Hematopoietic multipotent progenitor cell treated with erythropoietin and hydrocortisone succinate and interleukin-3 and kit ligand, for 8 days (in vitro differentiated cells): ENCODE measurements at regions not wholly inside any gene's neighbourhood (a gene's known extent, or its start where the extent isn't known, plus 50 kb on each side); places are given as distances from the start of the nearest gene placed in this dataset.

Experiments
- DNase-seq: peaks from one replicate; pipeline ENCODE4 v3.0.0-alpha.2; 2015

DNA sequence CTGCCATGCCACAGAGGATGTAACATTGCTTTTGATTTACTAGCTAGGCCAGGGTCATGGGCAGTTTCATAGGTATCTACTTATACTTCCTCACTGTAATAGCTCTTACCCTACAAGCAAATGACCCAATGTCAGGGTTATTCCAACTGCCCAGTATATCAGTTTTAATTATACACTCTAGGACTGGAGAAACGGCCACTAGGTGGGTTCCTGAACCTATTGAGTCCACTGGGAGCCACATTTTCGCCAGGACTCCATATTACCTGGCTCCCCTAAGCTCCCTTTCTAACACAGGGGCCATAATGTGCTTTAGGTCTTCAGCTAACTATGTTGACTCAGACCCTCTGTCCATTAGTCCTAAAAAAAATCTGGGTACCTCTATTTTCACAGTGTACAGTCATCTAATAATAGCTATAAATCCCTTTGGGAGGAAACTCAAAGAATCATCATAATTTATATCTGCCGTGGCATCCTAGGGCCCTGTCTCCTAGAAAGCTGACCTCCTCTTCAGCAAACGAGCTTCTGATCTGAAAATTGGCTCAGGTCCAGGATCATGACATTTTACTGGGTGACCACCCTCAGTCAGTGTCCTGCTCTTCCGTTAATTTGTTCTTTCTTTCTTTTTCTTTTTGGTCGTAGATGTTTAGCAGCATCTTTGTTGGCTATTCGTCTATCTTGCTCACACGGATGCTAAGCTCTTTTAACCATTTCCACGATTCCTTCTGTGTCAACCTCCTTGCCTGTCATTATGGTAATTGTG lies 244.3 kb downstream of the FAM76B start:
- peak; percentile 22 for DNase-seq

- DNase-seq, result peak; percentile 21
Observed at GRCh38 chr11:95544095-95544856, 245.3 kb downstream of the FAM76B start.

DNA sequence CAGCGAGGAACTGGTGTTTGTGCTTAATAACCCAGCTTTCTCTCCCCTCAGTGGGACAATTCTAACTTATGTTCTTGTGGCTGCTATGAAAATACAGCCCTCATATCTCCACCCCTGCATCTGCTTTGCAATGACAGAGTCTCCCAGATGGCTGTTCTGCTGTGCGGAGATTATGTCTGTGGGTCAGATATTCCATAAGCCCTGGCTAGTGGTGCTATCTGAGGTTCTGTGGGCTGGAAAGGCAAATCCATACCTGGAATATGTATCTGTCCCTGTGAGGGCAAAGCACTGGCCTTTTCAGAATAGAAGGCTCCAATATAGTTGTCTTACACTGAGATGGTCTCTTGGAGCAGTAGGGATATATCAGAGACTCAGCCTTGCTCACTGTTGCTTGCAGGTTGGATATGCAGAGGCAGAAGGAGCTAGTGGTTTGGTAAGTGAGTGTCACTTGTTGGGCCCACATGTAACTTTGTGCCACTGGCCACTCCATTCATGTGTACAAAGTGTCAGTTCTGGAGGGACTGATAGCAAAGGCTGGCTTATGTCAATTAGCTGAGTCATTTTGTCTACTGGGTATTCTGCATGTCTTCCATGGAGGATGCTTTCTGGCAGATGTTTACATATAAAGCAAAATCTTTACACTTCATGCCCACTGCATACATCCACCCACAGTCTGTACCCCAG lies 246.6 kb downstream of the FAM76B start:
- peak; percentile 88 for DNase-seq

DNA sequence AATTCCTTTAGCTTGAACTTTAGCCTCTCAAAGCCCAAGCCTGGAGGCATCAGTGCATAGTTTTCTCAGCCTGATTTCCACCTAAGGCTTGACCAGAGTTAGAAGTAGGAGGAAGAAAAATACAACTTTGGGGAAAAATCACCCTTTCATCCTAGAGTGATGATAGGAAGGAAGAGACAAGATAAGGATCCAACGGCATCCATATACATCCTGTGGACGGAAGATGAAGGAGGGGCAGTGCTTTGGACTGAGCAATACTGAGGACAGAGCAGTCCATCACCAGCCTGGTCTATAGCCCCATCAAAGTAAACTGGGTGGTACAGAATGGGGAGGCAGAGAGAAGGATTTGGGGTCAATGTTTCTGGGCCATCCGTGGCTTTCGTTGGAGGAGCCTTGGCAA lies 247.9 kb downstream of the FAM76B start:
- no peak for DNase-seq

DNA sequence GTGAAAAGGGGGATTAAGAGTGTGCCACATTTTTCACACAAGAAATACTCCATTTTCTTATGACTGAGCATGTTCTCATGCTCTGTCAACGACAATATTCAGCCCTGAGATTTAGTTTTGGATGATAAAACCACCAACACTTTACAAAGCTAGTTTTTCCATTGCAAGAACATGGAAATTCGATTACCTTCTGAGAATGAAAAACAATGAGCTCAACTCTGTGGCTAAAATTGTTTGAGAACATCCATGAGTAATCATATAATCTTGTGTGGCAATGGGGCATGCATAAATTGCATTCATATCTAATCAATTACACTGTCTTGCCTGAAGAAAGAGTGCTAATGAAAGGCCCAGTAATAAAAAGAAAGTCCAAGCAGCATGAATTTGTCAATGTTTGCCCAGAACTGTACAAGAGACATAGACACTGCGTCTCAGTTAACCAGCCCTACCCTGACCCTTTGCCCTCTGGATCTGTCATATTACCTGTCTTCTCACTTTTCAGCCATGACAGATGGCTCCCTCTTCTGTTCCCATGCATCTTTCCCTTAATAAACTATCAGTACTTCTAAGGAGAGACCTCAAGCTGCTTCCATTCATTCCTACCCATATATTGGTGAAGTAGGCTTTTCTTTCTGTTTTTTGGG lies 253.4 kb downstream of the FAM76B start:
- DNase-seq, result no peak

DNA sequence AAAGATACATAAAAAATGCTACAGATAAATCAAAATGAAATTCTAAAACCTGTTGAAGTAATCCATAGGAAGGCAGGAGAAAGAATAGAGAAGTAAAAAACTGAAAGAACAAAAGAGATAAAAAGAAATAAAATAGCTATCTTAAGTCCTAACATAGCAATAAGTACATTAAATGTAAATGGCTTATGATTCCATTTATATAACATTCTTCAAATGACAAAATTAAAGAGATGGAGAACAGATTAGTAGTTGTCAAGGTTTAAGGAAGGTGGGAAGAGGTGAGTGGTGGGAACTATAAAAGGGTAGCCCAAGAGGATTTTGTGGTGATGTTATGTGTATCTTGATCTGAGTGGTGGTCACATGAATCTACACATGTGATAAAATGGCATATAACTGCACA lies 254.8 kb downstream of the FAM76B start:
- DNase-seq, result no peak

- no peak for DNase-seq
Observed at GRCh38 chr11:95534226-95534625, 255.4 kb downstream of the FAM76B start.

DNA sequence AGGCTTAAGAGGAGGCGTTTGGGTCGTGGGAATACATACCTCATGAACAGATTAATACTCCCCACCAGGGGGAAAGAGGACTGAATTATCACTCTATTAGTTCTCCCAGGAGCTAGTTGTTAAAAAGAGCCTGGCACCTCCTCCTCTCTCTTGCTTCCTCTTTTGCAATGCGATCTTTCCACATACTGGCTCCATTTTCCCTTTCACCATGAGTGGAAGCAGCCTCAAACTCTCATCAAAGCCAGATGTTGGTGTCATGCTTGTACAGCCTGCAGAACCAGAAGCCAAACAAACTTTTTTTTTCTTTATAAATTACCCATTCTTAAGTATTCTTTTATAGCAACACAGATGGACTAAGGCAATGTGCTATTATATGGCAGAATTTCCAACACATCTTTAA lies 258.5 kb downstream of the FAM76B start:
- no peak for DNase-seq

DNA sequence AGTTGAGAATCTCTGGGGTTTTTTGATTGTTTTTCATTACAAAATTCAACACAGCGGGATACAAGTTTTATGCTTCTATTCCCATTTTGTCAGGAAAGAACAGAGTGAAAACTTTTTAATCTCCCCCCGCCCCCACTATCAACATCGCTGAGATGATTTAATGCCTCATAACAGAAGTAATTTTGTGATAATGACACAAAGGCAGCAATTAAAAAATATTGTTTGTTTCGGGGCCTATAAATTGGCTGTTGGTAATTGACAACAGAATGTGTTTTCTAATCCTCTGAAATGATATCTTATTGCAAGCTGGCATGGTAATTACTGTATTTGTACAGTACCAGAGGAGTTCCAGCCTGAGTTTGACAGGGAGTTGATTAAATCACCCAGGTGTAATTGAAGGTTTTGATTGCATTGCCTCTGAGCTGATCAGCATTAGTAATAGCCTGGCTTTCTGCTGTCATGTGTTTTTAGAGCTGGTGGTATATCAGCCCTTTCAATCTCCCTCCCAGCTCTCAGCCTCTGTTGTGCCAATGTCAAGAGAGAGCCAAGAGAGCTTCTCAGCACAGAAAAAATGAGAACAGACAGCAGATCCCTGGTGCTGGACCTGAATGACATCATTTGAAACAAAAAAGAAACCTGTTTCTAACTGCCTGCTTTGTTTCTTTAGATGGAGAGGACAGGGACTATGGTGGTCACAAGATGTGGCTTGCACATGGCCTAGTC lies 265.1 kb downstream of the FAM76B start:
- no peak for DNase-seq

GRCh38 chr11:95522874-95523273 lies 266.7 kb downstream of the FAM76B start:
- no peak for DNase-seq

DNA sequence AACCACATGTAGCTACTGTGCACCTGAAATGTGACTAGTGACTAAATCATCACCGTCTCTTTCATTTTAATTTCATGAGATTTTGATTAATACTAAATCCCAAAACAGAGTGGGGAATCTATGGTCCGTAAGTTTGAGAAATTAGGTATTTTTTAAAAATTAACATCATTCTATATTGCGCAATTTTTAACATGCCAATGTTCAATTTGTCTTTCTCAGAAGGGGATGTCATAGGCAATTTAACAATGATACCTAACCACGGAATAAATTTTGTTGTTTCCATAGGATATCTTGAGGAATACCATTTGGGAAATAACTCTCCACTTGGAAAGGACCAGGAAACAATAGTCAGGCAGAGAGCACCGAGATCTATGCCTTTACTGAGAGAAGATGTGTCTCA lies 267.7 kb downstream of the FAM76B start:
- DNase-seq, result no peak

DNA sequence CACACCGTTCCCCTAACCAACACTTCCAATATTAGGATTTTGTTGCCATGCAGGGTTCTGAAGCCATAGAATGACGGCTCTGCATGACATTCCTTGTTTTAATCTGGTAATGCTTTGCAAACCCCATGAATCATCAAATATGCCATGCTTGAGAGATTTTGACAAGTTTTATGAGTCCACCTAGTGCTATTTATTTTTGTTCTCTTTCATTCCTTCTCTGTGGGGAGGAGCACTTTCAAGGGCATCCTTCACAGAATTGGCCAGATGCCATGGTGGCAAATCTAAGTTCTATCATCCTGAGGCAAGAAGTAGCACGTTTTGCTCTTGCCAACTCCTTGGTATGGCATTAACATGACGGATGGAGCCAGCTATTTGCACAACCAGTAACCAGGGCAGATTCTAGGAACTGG lies 268.4 kb downstream of the FAM76B start:
- DNase-seq, result no peak

GRCh38 chr11:95520369-95521132 lies 269.0 kb downstream of the FAM76B start:
- no peak for DNase-seq

DNA sequence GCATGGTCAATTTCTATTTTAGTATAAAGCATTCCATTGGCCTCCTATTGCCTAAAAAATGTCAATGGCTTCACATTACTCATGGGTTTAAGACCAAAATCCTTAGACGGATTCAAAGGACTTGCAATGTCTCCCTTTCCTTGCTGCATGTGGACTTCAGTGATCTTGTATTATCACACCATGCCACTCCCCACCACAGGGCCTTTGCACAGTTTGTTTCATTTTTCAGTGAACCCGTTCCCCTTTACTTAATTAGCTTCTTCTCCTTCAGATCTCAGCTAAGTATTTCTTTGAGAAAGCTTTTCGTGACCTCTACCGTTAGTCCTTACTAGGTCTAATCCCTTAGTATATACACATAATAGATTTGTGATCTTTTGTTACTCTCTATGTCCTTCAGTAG lies 269.7 kb downstream of the FAM76B start:
- no peak for DNase-seq

DNA sequence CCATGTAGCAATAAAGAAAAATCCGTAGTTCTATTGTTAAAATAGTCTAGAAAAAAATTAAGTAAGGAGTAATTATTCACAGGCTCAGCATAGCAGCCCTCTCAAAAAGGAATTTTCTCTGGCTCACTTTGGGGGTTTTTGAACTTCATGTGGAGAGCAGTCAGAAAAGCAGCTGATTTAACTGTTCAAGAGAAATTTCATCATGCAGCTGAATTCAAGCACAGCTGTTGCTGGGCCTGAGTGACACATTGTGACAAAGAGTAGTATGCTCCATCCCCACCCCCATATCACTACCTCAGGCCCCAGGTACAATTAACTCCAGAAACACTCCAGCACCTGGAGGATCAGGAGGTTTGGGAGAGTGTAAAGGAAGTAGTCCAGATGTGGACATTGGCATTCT lies 272.1 kb downstream of the FAM76B start:
- no peak for DNase-seq

DNA sequence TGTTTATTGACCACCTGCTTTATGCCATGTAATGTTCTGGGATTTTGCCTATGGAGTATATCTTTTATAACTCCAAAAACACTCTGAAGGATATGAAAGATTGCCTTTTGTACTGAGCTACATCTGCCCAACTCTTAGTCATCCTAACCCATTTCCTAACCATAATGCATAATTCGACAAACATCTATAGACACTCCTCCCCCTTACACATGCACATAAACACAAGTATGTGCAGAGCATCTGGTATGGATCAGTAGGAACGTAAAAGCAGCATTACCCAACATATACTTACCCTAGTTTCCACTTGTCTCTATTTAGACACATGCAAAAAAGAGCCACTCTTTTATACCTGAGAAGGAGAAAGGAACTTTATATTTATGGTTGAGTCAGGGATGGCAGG lies 272.8 kb downstream of the FAM76B start:
- DNase-seq, result no peak

GRCh38 chr11:95516175-95516574 lies 273.4 kb downstream of the FAM76B start:
- no peak for DNase-seq

DNA sequence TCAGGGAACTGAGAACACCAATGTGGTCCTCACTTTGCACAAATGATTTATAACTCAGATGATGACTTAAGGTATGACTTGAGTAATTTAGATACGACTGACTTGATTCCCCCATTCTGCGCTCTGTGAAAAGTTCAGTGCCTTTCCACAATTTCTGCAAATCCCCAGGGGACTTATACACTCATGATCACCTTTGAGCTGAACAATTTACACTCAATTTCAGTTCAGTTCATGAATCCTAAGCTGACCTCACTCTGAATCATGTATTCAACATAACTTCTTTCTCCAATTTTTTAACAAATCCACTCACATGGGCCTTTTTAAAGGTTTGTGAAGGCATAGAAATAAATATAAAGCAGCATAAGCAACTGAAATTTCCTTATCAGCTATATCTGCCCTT lies 274.2 kb downstream of the FAM76B start:
- no peak for DNase-seq

- DNase-seq, result no peak
Observed at GRCh38 chr11:95514416-95515110, 275.0 kb downstream of the FAM76B start.

DNA sequence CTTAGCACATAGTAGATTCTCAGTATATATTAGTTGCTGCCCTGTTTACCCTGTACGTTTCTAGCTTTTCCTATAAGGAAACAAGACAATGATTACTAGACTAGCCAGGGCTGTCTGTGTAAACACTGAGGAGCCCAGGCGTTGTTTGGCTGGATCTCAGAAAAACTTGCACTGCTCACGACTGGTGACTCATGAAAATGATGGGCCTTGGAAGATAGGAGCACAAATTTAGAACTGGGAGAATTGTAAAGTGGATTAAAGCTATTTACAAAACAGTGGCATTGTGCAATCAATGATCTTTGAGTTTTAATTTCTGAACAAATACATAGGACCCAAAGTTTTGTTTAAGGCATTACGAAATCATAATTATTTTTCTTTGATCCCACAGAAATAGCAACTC lies 276.9 kb downstream of the FAM76B start:
- DNase-seq, result no peak

GRCh38 chr11:95512177-95512576 lies 277.4 kb downstream of the FAM76B start:
- DNase-seq, result no peak
